ENCODE measurements at regions not wholly inside any gene's neighbourhood (a gene's known extent, or its start where the extent isn't known, plus 50 kb on each side); places are given as distances from the start of the nearest gene placed in this dataset.

DNA sequence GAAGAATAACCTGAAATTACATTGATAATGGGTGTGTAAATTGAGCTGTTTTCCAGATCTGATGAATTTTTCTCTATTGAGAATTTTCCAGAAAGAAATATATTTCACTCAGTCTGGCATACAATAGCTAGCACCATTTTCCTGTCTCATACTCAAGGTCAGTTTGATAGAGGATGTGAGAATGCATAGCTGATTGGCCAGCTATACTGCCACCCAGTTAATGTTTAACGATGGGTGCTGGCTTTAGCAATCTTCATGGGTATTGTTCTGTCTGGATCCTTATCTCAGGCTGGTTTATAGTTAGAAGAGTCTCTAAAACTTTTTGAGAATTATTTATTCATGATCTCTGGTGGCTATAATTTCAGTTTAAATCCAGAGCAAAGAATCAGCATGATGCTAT, 147.4 kb downstream of the HDGFL1 start:
- TF ChIP-seq, protein P1, sequence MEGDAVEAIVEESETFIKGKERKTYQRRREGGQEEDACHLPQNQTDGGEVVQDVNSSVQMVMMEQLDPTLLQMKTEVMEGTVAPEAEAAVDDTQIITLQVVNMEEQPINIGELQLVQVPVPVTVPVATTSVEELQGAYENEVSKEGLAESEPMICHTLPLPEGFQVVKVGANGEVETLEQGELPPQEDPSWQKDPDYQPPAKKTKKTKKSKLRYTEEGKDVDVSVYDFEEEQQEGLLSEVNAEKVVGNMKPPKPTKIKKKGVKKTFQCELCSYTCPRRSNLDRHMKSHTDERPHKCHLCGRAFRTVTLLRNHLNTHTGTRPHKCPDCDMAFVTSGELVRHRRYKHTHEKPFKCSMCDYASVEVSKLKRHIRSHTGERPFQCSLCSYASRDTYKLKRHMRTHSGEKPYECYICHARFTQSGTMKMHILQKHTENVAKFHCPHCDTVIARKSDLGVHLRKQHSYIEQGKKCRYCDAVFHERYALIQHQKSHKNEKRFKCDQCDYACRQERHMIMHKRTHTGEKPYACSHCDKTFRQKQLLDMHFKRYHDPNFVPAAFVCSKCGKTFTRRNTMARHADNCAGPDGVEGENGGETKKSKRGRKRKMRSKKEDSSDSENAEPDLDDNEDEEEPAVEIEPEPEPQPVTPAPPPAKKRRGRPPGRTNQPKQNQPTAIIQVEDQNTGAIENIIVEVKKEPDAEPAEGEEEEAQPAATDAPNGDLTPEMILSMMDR (IDR thresholded peaks at IDR 0.05) = no peak
- TF ChIP-seq POLR2A (IDR thresholded peaks at IDR 0.05) (no peak), EP300 (IDR thresholded peaks at IDR 0.05; ENCODE audit: low read depth) (no peak)

All from transverse colon (tissue), 3 donors.